CD14-positive monocyte (primary cell): ENCODE measurements at regions not wholly inside any gene's neighbourhood (a gene's known extent, or its start where the extent isn't known, plus 50 kb on each side); places are given as distances from the start of the nearest gene placed in this dataset.

Experiments used
- DNase-seq, 3 donors: peaks; one replicate each; pipeline ENCODE4 v3.0.0-alpha.2; 2011 to 2022
- H2AFZ ChIP-seq: 2 replicates; pipeline ENCODE4 v1.6.0; 2012; ENCODE audit warnings: mild to moderate bottlenecking, low read depth, low read length, inconsistent platforms; ENCODE audit not compliant: insufficient read depth, poor library complexity, severe bottlenecking
- H3K27ac ChIP-seq, 2 donors: 1 replicate in 1 of 2; 2 replicates in 1 of 2; pipeline ENCODE4 v1.5.1; 2012 to 2013; ENCODE audit warnings: low read length in 2 of 2, control low read depth in 1 of 2, inconsistent platforms in 1 of 2, low read depth in 1 of 2, mild to moderate bottlenecking in 1 of 2
- H3K27me3 ChIP-seq, 2 donors: one replicate each; pipeline versions ENCODE4 v1.6.0 to v1.6.1; 2011 to 2013; ENCODE audit warnings: low read length in 2 of 2; ENCODE audit not compliant: control insufficient read depth in 2 of 2, insufficient read depth in 2 of 2
- H3K36me3 ChIP-seq, 2 donors: replicated peaks in 1 of 2; 1 replicate in 1 of 2; 2 replicates in 1 of 2; pipeline versions ENCODE4 v1.5.1 to v1.6.1; 2012 to 2013; ENCODE audit warnings: low read length in 2 of 2, control low read depth in 1 of 2, inconsistent platforms in 1 of 2, mild to moderate bottlenecking in 1 of 2; ENCODE audit not compliant: insufficient read depth in 2 of 2, control insufficient read depth in 1 of 2
- H3K4me1 ChIP-seq, 2 donors: 1 replicate in 1 of 2; 2 replicates in 1 of 2; pipeline versions ENCODE4 v1.5.1 to v1.6.1; 2012 to 2013; ENCODE audit warnings: low read length in 2 of 2, control low read depth in 1 of 2, inconsistent platforms in 1 of 2, mild to moderate bottlenecking in 1 of 2, moderate library complexity in 1 of 2; ENCODE audit not compliant: insufficient read depth in 2 of 2, control insufficient read depth in 1 of 2
- H3K4me2 ChIP-seq: replicated peaks from 2 replicates; pipeline ENCODE3; 2012; ENCODE audit warnings: low read length, moderate library complexity, mild to moderate bottlenecking; ENCODE audit not compliant: poor library complexity, severe bottlenecking; ENCODE audit errors: extremely low read depth
- H3K4me3 ChIP-seq, 3 experiments: fragments of 200-600 bp in 1 of 3; sonication (generic) in 1 of 3; replicated peaks in 1 of 3; 1 replicate in 2 of 3; 2 replicates in 1 of 3; pipeline ENCODE4 v1.5.1; 2011 to 2013; ENCODE audit warnings: low read length in 3 of 3, mild to moderate bottlenecking in 3 of 3, control low read depth in 2 of 3, low read depth in 2 of 3, inconsistent platforms in 1 of 3, moderate library complexity in 1 of 3
- H3K79me2 ChIP-seq: 2 replicates; pipeline ENCODE4 v1.6.0; 2012; ENCODE audit warnings: mild to moderate bottlenecking, control low read depth, inconsistent platforms, low read length, moderate library complexity; ENCODE audit not compliant: insufficient read depth
- H3K9ac ChIP-seq: 2 replicates; pipeline ENCODE4 v1.6.0; 2017; ENCODE audit warnings: low read length, mild to moderate bottlenecking; ENCODE audit not compliant: insufficient read depth, poor library complexity, severe bottlenecking
- H3K9me3 ChIP-seq, 2 donors: replicated peaks in 1 of 2; 1 replicate in 1 of 2; 2 replicates in 1 of 2; pipeline versions ENCODE4 v1.5.1 to v1.6.1; 2012 to 2013; ENCODE audit warnings: low read length in 2 of 2, control low read depth in 1 of 2; ENCODE audit not compliant: control insufficient read depth in 1 of 2, insufficient read depth in 1 of 2
- H4K20me1 ChIP-seq: 2 replicates; pipeline ENCODE4 v1.6.0; 2012; ENCODE audit warnings: mild to moderate bottlenecking, low read length, control low read depth, moderate library complexity; ENCODE audit not compliant: insufficient read depth
- H3K27ac Mint-ChIP-seq, 7 donors: one replicate each; pipeline ENCODE4 v1.8.0; 2020; ENCODE audit warnings: mild to moderate bottlenecking in 7 of 7, mixed read lengths in 7 of 7, moderate library complexity in 6 of 7, inconsistent platforms in 2 of 7
- H3K27me3 Mint-ChIP-seq, 3 donors: one replicate each; pipeline ENCODE4 v1.8.0; 2021 to 2022; ENCODE audit warnings: low read depth in 3 of 3, mild to moderate bottlenecking in 3 of 3, mixed read lengths in 3 of 3, moderate library complexity in 3 of 3, inconsistent platforms in 1 of 3
- H3K36me3 Mint-ChIP-seq, 2 donors: one replicate each; pipeline ENCODE4 v1.8.0; 2020; ENCODE audit warnings: mixed read lengths in 2 of 2, inconsistent platforms in 1 of 2, mild to moderate bottlenecking in 1 of 2
- H3K4me1 Mint-ChIP-seq: one replicate; pipeline ENCODE4 v1.8.0; 2020; ENCODE audit warnings: mild to moderate bottlenecking, mixed read lengths
- H3K4me3 Mint-ChIP-seq, 2 donors: one replicate each; pipeline ENCODE4 v1.8.0; 2020; ENCODE audit warnings: mild to moderate bottlenecking in 2 of 2, mixed read lengths in 2 of 2, moderate library complexity in 1 of 2
- H3K9me3 Mint-ChIP-seq, 7 donors: one replicate each; pipeline ENCODE4 v1.8.0; 2020 to 2022; ENCODE audit warnings: mixed read lengths in 7 of 7, mild to moderate bottlenecking in 6 of 7, moderate library complexity in 6 of 7, inconsistent platforms in 2 of 7
- CTCF ChIP-seq: fragments of 200-600 bp; IDR thresholded peaks from one replicate; pipeline ENCODE4 v1.8.0; 2022; ENCODE audit warnings: antibody characterized with exemption, mild to moderate bottlenecking
- WGBS: methylation state at CpG from one replicate; pipeline ENCODE4 v1.1.5; 2013; ENCODE audit warnings: missing lambda C conversion rate; ENCODE audit not compliant: insufficient coverage; 5-methylcytosine and 5-hydroxymethylcytosine counted together
- intact Hi-C, 2 donors: fragments of 100-400 bp; cut with micrococcal nuclease; formaldehyde crosslinking; loops; one replicate each; pipeline versions ENCODE4 v1.15.0 to v1.15.1; 2023

DNA sequence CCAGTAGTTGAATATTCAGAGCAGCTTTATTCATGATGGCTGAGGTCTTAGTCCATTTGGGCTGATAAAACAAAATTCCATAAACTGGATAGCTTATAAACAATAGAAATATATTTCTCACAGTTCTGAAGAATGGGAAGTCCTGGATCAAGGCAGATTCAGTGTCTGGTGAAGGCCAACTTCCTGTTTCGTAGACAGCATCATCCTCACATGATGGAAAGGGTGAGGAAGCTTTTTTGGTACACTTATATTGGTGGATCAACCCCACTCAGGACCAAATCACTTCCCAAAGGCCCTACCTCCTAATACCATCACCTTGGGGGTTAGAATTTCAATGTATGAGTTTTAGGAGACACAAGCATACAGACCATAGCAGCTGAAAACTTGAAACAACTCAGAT, 224.2 kb downstream of the CYB561 start:
- Histone ChIP-seq H3K36me3 (no peaks in the 10 kb centered on the region), H3K9me3 (no peaks in the 10 kb centered on the region), H3K4me2 (no peak overlapping the region), H3K27ac (peak overlapping the region in 1 of 2 donors; percentile 25), H3K9ac (no peak overlapping the region), H3K4me1 (peaks cover 0 to 8% of the 10 kb centered on the region in 2 donors), H3K4me3 (no peak overlapping the region), H2AFZ (no peak overlapping the region), H4K20me1 (no peaks in the 10 kb centered on the region), H3K27me3 (no peaks in the 10 kb centered on the region), H3K79me2 (no peaks in the 10 kb centered on the region)
- WGBS, result no CpG with 5 or more reads among the region's 1 CpG
- no peak for TF ChIP-seq CTCF
- peaks cover 0 to 3% (median 0%) of the 10 kb centered on the region in 3 donors for H3K27me3 Mint-ChIP-seq
- no peaks in the 10 kb centered on the region for H3K36me3 Mint-ChIP-seq
- peak overlapping the region in 4 of 7 donors; percentile 24 to 44 (median 34) for H3K27ac Mint-ChIP-seq
- H3K4me3 Mint-ChIP-seq, result no peak overlapping the region
- peaks cover 0 to 2% (median 0%) of the 10 kb centered on the region in 7 donors for H3K9me3 Mint-ChIP-seq
- intact Hi-C loops, result no loop called here
- DNase-seq, result peak; percentile 65 to 75 (median 70)
- peaks cover 8% of the 10 kb centered on the region for H3K4me1 Mint-ChIP-seq

DNA sequence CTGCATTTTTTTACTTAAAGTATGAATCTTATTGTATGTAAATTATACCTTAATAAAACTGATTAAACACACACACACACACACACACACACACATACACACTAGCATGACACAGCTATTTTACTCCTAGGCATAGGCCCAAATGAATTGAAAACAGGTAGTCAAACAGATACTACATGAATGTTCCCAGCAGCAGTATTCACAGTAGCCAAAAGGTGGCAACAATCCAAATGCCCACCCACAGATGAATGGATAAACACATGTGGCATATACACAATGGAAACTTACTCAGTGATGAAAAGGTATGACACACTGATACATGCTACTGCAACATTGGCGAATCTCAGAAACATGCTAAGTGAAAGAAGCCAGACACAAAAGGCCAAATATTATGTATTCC, 223.5 kb downstream of the CYB561 start:
- Histone ChIP-seq H4K20me1 (no peaks in the 10 kb centered on the region), H3K4me2 (no peak overlapping the region), H3K4me3 (no peak overlapping the region), H3K9ac (no peak overlapping the region), H3K36me3 (no peaks in the 10 kb centered on the region), H3K27ac (peak overlapping the region in 1 of 2 donors; percentile 25), H2AFZ (no peak overlapping the region), H3K79me2 (no peaks in the 10 kb centered on the region), H3K27me3 (no peaks in the 10 kb centered on the region), H3K9me3 (no peaks in the 10 kb centered on the region), H3K4me1 (peaks cover 0 to 8% of the 10 kb centered on the region in 2 donors)
- Mint-ChIP-seq H3K27me3 (peaks cover 0 to 3% (median 0%) of the 10 kb centered on the region in 3 donors), H3K9me3 (peaks cover 0 to 2% (median 0%) of the 10 kb centered on the region in 7 donors), H3K36me3 (no peaks in the 10 kb centered on the region), H3K4me1 (peaks cover 8% of the 10 kb centered on the region), H3K4me3 (no peak overlapping the region), H3K27ac (no peak overlapping the region)
- peak in 1 of 3 donors; percentile 3 for DNase-seq
- TF ChIP-seq CTCF, result no peak
- intact Hi-C loops, result no loop called here
- WGBS, result no CpG with 5 or more reads among the region's 1 CpG
